ENCODE measurements at regions not wholly inside any gene's neighbourhood (a gene's known extent, or its start where the extent isn't known, plus 50 kb on each side); places are given as distances from the start of the nearest gene placed in this dataset.

DNA sequence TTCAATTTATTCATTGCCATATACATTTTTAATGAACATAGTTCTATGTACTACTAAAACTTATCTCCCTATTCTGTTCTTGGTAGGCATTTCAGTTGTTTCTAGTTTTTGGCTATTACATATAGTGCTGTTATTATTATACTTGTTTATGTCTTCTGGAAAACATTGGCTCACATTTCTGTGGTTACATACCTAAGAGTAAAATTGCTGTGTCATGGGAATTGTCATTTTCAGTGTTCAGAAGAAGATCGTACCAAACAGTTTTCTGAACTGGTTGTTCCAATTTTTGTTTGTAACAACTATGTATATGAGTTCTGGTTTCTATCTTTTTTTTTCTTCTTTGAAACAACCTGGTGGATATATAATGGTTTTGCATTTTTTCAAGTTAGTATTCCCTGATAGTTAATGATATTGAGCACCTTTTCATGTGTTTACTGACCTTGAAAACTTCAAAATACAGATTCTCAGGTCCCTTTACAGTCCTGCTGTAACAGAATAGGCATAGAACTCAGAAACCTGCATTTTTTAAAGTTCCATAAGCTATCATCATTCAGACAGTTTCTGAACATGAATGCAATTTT, 230.7 kb downstream of the JRKL start:
- DNase-seq: no peak

DNA sequence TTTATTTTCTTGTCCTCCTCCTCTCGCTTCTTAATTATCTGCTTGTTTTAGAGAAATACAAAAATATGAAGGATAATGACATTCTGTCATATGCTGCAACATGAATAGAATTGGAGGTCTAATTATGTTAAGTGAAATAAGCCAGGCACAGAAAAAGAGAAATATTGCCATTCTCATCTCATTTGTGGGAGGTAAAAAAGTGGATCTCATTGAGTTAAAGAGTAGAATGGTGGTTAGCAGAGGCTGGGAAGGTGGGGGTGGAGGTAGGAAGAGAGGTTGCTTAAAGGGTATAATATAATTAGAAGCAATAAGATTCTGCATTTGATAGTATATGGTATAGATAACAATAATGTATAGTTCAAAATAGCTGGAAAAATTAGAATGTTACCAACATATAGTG, 231.3 kb downstream of the JRKL start:
- DNase-seq: no peak

DNA sequence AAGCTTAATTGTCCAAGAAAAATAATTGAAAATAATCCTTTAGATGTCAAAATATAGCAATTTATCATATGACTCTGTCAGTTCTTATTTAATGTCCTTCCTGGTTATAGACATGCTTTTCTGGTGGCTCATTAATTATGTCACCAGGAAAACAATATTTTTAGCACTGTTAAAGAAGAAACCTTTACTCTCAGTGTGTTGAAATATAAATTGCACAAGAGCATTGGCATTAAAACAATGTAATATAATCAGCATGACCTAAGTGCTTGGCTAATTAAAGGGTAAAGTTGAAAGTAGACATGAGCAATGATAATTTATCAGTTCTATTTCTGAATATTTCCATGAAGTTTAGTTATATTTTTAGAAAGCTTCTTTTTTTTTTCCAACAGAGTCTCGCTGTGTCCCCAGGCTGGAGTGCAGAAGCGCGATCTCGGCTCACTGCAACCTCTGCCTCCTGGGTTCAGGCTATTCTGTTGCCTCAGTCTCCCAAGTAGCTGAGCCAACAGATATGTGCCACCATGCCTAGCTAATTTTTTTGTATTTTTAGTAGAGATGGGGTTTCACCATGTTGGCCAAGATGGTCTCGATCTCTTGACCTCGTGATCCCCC, 232.3 kb downstream of the JRKL start:
- no peak for DNase-seq

DNA sequence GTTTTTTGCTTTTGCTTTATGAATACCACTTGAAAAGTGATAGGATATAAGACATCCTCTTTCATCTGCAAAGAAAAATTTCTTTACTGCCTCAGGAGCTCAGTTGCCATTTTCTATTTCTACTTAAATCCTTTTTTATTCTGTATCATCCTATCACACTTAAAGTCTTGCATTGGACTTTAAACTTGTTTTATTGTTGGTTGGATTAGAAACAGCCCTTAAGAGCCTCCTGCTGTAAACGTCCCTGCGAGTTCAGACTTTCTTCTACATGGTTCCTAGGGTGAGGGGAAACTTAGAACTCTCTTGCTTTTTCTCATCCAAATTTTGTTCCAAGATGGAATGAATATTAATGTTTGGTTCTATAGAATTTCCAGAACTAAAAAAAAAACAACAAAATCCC, 234.3 kb downstream of the JRKL start:
- no peak for DNase-seq

DNA sequence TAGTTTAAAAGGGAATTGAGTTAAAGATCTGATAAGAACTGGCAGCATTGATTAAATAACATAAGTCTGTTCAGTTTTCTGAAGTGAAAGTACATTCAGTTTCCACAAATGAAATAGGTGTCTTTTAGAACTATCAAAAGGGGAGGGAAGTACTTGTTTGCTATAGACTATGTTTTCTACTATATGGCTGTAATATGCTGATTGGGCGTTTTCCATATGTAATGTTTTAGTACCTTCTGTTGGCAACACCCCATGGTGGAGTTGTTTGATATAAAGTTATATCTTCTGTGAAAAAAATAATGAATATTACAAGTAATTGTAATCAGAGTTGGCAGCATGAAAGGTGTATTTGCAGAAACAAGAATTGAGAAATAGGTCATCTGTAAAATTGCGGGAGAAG, 237.6 kb downstream of the JRKL start:
- no peak for DNase-seq

DNA sequence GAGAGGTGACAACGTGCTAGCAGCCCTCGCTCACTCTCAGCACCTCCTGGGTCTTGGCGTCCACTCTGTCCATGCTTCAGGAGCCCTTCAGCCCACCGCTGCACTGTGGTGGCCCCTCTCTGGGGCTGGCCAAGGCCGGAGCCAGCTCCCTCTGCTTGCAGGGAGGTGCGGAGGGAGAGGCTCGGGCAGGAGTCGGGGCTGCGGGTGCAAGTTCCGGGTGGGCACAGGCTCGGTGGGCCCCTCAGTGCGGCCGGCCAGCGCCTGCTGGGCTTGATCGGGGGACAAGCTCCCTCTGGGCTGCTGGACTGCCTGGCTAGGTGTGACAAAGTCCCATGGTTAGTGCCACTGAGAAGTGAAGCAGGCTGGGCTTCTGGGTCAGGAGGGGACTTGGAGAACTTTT, 245.8 kb downstream of the JRKL start:
- no peak for DNase-seq

DNA sequence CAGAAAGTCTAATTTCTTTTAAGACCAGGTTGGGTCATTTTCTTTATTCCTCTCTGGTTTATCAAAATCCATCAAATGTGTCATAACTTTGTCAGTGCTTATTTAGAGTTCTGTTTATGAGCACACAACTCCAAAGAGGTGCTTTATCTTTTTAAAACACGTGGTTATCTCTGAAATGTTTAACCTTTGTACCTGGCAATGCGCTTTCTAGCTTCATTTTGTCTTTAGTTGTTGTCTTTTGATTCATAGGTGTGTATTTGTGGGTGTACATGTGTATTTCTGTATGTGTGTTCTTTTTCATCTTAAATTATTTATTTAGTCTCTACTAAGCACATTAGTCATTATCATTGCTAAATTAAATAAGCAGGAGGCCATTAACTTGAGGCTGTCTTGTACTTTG, 251.4 kb downstream of the JRKL start:
- no peak for DNase-seq

DNA sequence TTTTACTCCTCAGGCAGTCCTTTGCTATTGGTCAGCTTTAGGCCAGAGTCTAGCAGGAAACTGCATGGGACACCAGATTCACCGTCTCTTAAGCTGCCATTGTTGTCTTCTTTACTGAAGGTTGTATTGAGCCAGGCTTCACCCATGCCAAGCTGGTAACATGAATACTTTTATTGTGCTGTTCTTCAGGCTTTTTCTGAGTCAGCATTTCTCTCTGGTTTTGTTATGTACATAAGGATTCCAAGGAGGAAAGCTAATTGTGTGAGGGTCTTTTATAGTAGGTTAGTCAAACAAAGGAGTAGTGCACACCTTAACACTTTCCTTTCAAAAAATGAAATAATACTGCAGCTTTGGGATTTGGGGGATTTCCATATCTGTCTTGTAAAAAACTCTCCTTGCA, 252.8 kb downstream of the JRKL start:
- DNase-seq: no peak

DNA sequence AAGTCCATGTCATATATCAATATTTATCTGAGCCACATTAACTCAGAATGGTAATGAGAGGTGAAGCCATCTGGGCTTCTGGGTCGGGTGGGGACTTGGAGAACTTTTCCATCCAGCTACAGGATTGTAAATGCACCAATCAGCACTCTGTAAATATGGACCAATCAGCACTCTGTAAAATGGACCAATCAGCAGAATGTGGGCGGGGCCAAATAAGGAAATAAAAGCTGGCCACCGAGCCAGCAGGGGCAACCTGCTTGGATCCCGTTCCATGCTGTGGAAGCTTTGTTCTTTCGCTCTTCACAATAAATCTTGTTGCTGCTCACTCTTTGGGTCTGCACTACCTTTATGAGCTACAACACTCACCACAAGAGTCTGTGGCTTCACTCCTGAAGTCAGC, 253.4 kb downstream of the JRKL start:
- DNase-seq: no peak

DNA sequence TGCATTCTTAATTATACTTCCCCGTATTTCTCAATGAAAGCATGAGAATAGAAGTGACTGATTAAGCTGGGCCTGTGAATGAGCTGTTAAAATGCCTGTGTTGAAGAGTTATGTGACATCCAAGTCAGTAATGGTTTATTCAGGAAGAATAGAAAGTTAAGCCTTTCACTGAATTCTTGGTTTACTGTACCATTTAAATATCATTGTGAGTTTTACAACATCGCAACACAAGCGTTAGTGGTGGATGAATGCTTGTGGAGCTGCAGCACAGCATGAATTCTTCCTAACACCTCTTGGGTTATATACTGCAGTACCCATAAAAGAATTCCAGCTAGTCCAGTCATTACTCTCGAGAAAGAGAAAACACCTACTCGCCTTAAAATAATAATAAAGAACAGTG, 257.8 kb downstream of the JRKL start:
- no peak for DNase-seq

DNA sequence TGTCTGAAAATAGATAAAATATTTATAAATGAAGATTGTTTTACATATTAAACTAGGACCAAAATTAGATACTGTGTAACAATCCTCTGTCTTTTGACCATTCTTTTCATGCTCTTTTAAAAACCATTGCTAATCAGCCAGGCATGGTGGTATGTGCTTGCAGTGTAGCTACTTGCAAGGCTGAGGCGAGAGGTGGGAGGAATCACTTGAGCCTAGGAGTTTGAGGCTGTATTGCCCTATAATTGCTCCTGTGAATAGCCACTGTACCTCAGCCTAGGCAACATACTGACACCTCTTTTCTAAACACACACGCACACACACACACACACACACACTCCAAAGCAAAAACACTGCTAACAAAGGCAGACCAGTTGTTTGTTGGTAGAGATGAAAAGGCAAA, 259.2 kb downstream of the JRKL start:
- no peak for DNase-seq

DNA sequence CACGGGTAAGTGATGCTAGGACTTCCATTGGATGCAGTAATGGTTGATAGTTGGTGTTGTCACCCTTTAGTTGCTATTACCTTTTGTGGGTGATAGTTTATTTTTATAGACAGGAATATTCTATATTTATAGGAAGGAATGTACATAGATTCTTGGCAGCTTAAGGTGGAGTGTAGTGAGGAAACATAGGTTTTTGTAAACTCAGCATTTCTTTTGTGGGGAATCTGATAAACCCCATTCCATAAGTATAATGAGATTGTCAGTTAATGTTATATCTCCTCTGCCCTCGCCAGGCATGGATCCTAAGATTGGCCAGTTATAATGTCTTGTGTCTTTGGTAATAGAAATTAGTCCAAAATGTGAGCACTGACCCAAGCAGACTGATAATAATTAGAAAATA, 262.7 kb downstream of the JRKL start:
- no peak for DNase-seq

DNA sequence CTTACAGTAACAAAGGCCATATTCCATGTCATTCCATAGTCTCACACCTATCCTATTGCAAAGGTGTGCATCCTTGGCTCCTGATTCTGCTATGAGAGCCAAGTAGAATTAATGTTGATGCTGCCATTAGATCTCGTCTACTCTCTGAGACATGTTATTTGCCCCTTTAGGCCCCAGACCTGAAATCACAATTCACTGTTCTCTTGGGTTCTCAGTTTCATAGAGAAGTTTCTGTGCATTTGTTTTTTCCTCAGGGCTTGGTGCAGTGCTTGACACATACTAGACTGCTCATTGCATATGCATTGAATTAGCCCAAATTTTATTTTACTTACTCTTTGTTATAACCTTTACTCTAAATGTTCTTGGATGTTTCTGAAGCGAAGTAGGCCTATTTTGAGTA, 265.7 kb downstream of the JRKL start:
- no peak for DNase-seq

DNA sequence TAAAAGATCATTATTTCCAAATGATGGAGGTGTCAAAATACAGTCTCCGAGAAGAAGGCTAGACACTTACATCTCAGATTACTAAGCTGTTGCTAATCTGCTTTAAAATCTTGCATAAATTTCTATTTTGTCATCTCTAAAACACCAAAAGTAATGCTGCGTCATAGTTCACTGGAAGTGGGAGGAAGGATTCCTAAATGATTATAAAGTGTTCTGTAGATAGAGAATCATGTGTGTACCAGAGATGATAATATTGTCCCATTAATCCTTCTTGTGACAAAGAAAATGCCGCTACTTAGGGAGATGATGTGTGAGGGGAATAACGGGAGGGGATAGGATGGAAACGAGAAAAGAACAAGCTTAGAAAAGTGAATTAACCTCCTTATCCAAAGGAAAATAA, 268.6 kb downstream of the JRKL start:
- DNase-seq: no peak

DNA sequence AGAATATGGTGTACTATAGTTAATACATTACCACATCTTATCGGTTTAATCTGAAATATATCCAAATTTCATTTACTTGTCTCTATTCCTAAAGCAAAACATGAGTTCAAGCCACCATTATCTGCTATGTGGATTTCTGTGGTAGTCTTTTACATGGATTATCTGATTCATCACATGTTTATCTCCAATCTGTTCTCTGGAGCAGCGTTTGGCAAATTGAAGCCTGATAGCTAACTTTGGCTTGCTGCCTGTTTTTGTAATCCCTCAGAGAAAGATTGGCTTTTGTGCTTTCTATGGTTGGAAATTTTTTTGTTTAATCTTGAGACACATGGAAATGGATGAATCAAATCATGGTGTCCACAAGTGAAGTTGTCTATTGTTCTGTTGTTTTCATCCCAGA, 274.3 kb downstream of the JRKL start:
- DNase-seq: no peak

DNA sequence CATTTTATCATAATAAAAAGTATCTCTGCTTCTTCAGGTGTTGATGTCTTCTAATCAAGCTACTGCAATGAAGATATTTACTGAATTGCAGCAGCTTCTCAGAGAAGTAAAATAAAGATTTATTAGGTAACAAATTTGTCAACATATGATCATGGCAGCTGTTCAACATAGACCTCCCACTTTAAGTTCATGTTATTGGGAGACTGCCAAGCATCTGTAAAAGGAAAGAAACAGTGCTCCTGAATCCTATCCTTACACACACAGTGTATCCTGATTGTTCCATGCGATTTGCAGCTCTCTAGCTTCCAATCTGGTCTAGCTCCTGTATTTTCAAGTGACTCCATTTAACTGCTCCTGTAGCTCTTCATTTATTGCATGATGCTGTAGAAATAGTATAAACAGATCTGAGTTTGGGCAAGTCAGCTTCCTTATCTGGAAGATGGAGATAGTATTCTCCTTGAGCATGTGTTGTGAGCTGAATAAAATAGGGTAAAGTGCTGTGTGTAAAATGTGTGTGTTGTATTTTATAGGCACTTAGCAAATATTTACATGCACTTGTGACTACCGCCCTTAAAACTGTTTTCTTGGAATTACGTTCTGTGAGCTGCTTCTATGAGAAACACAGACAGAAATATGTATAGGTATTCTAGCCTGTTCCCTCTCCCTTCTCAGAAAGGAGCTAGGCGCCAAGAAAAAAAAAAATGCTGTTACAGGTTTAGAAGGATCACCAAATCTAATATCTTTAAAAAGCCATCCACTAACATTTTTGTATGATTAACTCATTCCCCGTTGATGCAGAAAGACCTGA, 290.6 kb downstream of the JRKL start:
- DNase-seq: no peak

DNA sequence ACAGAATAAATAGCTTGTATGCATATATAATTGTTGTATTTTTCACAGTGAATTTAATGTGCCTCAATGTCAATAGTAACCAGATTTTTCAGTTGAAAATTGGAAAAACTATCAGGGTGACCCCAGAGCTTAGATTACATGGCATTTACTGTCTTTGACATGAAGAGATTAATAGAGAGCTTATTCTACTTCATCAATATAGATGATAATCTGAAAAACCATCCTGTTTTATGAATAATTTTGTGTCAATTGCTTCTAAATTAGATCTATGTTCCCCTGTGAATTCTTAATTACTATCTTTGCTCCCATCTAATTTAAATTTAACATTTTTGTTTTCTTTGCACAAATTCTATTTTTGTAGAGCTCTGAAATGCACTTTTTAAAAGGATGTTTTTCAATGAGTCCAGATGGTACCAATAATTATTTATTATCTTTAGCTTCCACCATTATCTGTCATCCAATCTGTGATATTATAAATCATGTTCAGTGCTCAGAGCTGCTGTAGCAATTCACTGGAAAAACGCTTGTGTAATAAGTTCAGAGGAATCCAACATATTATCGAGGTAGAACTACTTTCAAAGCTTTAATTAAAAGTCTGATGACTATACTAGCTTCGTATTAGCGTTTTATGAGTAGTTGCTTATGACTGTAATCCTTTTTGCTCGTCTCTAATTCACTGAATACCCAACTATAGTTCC, 291.4 kb downstream of the JRKL start:
- DNase-seq: no peak

DNA sequence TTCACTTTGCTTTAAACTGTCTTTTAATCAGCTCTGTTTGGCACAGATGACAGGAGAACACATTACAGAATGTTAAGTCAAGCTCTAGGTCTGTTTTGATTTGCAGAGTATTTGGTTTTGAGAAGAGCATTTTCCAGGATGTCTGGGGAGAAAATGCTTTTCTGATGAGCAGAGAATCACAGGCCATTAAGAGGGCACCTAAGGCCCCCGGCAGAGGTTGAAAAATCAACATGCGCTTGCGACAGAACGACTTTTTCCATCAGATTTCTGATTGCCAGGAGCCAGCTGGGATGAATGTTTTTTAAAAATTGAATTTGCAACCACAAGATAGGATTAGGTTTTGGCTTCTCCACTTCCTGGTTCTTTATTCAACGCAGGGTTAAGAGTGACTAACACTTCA, 304.5 kb downstream of the JRKL start:
- DNase-seq: no peak

DNA sequence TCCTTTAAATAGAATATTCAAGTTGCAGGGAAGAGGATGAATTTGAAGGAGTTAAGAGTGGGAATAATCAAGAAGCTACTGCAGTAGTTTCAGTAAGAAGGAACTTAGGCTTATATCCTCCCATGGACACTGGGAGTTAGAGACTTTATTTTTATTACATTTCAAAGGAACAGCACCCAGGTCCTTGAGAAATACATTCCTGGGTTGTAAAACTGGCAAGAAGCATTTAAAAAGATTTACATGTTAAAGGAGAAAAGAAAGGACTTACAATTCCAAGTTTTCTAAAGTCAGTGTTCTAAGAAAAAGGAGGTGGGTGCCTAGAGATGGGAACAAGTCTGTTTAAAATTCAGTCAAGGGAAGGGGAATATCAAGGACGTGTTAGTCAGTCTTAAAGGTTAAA, 306.9 kb downstream of the JRKL start:
- no peak for DNase-seq

DNA sequence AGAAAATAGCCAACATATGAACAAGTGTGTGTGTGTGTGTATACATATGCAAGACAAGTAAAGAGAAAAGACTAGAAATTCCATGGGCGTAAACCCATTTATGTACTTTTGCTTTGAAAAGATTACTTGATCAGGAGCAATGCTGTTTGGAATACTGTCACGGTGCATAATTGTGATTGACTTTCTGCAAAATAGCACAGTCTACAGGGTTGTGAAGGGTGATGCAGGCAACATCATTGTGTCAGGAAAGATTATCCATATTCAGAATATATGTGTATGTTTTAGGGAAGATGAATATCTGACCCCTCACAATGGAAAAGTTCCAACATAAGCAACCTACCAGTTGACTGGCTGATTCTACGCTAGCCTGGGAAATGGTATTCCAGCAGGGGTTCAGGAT, 307.7 kb downstream of the JRKL start:
- DNase-seq: no peak

DNA sequence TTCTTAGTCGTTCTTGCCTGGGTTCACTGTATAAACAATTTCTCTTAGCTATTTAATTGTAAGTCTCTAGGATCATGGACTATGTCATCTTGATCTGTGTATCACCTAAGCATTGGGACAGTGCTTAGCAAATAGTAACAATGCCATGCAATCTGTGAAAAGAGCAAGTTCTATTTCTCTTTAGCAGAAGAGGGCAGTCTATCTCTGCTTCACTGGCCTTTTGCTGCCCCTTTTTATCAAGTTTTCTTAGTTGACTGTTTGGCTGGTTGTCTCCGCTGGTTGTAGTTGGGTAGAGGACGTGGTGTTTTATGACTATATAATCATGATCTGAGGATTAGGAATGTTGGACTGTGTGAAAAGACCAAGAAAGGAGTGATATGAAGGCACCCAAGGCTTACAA, 315.0 kb downstream of the JRKL start:
- DNase-seq: no peak

DNA sequence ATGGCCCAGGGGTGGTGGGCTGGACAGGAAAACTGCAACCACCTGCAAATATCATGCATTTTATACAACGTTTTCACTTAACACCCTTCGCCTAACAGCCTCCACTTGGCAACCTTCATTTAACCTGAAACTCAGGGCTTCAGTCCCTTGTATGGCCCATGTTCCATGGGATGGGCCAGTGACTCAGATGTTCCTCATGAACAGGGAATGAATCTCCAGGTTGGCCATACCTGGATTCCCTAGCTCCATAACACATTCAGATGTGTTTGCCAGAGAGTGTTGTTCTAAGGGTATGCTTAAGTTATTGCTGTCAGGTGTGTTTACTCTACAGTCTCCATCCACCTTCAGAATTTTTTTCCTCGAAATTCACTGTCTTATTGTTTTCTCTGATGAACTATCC, 316.9 kb downstream of the JRKL start:
- no peak for DNase-seq

DNA sequence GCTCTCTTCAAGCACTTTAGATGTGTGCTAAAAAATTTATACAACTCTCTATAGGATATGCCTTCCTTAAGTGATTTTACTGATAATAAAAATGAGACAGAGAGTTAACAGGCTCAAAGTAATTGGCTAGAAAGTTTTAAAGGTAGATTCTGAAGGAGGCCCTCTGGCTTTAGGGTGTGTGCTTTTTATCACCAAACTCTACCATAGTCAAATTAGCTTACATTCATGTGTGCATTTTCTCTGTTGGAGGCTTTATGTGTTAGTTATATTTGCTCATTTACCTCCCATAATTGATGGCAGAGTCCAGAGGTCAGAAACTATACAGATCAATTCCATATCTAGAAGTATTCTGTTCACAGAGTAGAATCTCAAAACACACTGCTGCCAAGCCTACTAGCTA, 317.5 kb downstream of the JRKL start:
- no peak for DNase-seq
